Stimulated activated CD4-positive, alpha-beta T cell treated with anti-CD3 and anti-CD28 coated beads, Interleukin-15, amount 100 ng/mL, for 24 hours (primary cell): ENCODE measurements at regions not wholly inside any gene's neighbourhood (a gene's known extent, or its start where the extent isn't known, plus 50 kb on each side); places are given as distances from the start of the nearest gene placed in this dataset.
"Not testable (repeated sequence)": the region's sequence is repeated elsewhere in the genome, so short reads cannot be mapped to it uniquely, and the experiment has no call there.

ENCODE experiments used
- DNase-seq: peaks from one replicate; pipeline ENCODE4 v3.0.0-alpha.2; 2020

DNA sequence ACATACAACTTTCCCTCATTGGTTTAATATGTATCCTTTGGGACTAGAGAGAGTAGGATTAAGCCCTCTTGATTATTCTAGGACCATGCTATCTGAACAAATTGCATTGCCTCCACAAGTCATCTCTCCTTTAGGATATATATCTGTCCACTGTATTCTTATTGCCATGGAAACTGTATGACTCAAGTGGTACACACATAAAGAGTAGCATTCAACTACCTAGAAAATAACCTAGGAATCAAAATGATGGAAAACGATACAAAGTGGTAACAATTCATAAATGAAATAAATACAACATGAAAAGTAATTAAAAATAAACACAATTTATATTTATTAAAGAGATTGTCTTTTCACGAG is 212.1 kb upstream of the P2RY1 start:
- no peak for DNase-seq

DNA sequence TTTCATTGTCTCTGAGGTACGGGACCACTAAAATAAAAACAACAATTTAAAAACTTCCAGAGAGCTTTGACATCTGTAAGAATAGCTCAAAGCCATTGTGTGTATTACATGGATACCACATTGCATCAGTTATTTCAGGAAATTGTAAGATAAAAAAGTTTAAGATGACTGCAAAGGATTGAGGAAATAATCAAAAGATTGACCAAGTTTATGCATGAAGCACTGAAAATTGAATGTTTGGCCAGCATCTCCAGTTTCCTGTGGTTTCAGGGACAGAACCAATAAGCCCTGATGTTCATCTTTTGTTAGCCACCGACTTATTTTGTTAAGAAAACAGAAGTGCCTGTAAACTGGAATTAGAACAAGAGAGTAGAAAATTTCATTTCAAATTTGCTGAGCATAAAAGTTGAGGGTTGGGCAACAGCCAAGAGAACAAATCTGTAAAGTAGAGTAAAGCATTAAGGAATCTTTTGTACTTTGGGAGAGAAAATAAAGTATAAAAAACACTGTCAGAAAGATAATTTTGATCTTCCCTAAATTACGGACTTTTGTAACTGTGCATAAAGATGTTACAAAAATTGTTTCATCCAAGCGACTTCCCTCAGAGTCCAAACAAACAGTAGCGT is 211.5 kb upstream of the P2RY1 start:
- no peak for DNase-seq

DNA sequence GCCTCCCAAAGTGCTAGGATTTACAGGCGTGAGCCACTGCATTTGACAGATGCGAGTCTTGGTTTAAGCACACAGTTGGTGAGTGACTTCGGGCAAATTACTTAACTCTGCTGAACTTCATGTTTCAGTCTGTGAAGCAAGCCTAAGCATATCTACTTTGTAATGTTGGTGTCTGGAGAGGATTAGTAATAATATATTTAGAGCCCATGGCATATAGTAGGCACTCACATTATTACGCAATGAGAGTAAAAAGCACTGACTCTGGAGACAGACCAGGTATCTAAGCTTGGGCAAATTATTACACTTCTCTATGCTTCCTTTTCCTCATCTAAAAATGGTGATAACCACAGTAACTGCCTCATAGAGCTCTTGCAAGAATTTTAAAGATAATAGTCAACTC is 208.7 kb upstream of the P2RY1 start:
- DNase-seq: no peak

DNA sequence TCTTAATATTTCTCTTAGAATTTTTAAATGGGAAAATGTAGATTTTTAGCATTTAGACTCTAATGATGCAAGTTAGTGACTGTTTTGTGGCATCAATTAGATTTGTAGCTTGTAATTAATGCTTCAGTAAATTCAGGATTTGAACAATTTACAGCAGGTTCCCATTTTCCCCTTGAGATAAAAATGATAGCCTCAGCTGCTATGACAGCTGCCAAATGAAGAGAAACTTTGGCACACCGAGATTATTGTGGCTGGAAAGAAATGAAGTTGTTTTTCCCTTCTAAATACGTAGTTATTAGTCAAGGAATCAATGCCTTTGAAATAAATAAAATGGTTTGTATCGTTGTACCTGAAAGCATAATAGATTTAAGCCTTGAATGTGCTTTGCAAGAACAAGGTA is 206.4 kb upstream of the P2RY1 start:
- no peak for DNase-seq

GRCh38 chr3:152629363-152630122 is 205.4 kb upstream of the P2RY1 start:
- DNase-seq: no peak

- no peak for DNase-seq
These were observed 199.5 kb upstream of the P2RY1 start for GRCh38 chr3:152635389-152635788.

DNA sequence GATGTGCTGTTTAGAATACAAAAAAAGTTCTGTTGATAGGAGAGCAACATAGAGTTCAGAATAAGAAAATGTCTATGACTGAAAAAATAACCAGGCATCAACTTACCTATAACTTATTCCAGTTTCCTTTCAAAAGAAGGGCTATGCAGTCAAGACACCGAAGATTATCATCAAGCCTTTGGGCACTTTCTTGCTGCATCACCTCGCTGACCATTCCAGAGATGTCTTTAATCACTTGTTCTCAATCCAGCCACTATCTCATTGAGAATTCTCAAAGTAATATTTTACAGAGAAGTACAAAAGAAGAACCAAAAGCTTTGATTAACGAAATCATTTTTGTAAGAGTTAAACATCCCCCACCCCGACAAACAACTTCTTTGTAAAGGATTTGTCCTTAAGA is 198.3 kb upstream of the P2RY1 start:
- no peak for DNase-seq

GRCh38 chr3:152638214-152638613 is 196.7 kb upstream of the P2RY1 start:
- no peak for DNase-seq

GRCh38 chr3:152638707-152639450 is 196.1 kb upstream of the P2RY1 start:
- DNase-seq: no peak

- no peak for DNase-seq
These were observed 193.7 kb upstream of the P2RY1 start for GRCh38 chr3:152641198-152641597.

GRCh38 chr3:152642658-152643057 is 192.3 kb upstream of the P2RY1 start:
- DNase-seq: no peak

DNA sequence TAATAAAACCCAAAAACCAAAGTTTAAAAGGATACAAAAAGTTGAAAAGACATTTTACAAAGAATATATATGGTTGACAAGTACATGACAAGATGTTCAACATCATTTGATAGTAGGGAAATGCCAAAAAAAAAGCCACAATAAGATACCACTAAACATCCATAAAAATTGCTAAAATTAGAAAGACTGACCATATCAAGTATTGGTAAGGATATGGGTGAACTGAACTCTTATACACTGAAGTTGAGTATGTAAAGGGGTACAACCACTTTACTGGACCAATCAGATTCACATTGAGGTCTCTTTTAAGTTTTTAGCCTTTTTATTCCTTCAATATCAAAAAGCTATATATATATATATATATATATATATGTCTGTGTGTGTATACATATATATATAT is 190.5 kb upstream of the P2RY1 start:
- DNase-seq: no peak

DNA sequence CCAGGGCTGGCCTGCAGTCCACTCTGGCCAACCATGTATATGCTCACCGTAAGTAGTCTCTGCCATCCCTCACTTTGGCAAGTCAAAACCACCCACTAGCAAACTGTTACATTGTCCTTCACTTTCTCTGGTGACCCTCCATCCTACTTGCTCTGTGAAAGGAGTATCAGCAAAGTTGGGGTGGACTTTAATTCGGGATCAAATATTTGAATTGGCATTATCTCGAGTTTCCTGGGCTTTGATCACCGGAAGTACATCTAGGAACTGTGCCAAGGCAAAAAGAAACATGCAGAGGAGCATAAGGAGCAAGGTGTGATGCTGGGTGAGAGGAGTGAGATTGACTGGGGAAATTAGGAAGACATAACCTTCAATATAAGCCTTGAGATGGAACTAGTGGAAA is 188.9 kb upstream of the P2RY1 start:
- no peak for DNase-seq

- no peak for DNase-seq
These were observed 184.8 kb upstream of the P2RY1 start for GRCh38 chr3:152650177-152650576.

GRCh38 chr3:152650923-152651322 is 184.0 kb upstream of the P2RY1 start:
- DNase-seq: not testable (repeated sequence)

DNA sequence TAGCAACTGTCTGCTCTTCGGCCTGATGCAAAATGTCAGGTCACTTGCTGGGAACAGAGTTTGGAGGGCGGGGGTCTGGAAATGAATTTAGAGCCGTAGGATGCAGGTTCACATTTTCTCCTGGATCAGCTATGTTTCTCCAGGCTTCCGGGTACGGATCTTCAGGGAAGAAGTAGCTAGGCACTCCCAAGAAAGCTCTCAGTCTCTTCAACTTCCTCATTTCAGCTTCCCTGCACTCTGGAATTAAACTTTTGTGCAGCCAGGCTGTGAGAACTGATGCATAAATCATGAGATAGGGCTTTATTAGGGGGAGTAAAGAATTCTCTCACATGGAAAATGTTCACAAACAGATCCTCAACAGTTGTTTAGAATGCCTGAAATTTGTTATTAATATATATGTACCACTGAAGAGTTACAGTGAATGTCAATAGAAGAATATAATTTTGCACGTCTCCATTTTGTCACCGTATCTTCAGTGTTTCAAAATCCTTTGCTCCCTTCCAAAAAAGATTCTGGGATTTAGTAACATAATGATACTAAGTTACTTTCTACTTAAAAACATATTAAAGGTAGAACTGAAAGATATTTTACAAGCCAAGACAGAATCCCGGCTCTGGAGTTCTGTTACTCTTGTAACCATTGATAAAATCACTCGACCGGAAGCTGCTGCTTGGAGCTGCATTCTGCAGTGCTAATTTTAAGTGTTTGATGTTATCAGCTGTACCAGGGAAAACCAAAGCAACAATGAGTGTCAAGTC is 178.5 kb upstream of the P2RY1 start:
- DNase-seq: no peak

- no peak for DNase-seq
These were observed 178.0 kb upstream of the P2RY1 start for GRCh38 chr3:152656972-152657355.

- no peak for DNase-seq
These were observed 175.8 kb upstream of the P2RY1 start for GRCh38 chr3:152658977-152659720.

DNA sequence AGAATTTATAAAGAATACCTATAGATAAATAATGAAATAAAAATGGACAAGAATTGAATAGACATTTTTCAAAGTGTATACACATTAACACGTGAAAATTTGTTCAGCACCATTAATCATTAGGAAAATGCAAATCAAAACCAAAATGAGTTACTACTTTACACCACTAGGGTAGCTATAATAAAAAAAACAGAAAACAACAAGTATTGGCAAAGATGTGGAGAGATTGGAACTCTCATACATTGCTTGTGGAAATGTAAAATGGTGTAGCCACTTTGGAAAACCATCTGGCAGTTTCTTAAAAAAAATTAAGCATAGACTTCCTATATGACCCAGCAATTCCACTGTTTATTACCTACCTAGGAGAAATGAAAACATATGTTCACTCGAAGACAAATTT is 172.8 kb upstream of the P2RY1 start:
- no peak for DNase-seq

DNA sequence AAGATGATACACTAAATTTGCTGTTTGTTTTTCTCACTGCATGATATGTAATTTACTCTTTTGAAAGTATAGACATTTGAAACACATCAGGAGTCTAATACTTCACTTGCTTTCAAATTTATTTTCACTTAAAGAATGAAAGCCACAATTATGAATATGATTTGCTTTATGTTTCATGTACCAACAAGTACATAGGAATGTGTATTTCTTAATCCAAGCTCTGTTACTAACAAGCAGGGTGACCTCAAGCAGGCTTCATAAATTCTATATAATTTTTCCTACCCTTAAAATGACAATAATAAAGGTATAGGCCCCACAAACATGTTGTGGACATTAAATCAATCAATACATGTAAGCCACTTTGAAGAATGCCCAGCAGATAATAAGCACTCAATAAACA is 170.2 kb upstream of the P2RY1 start:
- DNase-seq: no peak

DNA sequence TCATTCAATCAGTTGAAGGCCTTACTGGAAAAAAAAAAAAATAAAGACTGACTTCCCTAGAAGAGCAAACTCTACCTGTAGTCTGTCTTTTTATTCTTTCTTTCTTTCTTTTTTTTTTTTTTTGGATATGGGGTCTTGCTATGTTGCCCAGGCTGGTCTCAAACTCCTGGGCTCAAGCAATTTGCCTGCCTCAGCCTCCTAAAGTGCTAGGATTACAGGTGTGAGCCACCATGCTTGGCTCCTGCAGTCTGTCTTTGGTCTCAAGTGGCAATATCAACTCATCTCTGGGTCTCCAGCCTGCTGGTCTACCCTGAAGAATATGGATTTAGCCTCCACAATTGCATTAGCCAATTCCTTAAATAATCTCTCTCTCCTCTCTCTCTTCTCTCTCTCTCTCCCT is 167.7 kb upstream of the P2RY1 start:
- no peak for DNase-seq

GRCh38 chr3:152669560-152669959 is 165.4 kb upstream of the P2RY1 start:
- DNase-seq: no peak
